ENCODE measurements at regions not wholly inside any gene's neighbourhood (a gene's known extent, or its start where the extent isn't known, plus 50 kb on each side); places are given as distances from the start of the nearest gene placed in this dataset.
"Not testable (repeated sequence)": the region's sequence is repeated elsewhere in the genome, so short reads cannot be mapped to it uniquely, and the experiment has no call there.

DNA sequence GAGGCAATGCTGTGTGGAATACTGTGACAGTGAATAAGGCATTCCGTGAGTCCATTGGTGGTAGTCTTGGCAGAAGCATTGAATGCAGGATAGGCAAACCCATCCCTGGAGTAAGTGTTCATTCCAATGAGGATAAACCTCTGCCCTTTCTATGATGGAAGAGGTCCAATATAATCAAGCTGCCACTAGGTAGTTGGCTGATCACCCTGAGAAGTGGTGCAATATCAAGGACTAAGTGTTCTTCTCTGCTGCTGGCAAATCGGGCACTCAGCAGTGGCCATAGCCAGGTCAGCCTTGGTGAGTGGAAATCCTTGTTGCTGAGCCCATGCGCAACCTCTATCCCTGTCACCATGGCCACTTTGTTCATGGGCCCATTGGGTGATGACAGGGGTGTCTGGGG, 70.1 kb downstream of the FBXO4 start:
- DNase-seq: no peak

- no peak for DNase-seq
Measured at GRCh38 chr5:42001673-42002072, 76.6 kb downstream of the FBXO4 start.

- not testable (repeated sequence) for DNase-seq
Measured at GRCh38 chr5:42003852-42004251, 78.8 kb downstream of the FBXO4 start.

- no peak for DNase-seq
Measured at GRCh38 chr5:42005561-42006153, 80.6 kb downstream of the FBXO4 start.

DNA sequence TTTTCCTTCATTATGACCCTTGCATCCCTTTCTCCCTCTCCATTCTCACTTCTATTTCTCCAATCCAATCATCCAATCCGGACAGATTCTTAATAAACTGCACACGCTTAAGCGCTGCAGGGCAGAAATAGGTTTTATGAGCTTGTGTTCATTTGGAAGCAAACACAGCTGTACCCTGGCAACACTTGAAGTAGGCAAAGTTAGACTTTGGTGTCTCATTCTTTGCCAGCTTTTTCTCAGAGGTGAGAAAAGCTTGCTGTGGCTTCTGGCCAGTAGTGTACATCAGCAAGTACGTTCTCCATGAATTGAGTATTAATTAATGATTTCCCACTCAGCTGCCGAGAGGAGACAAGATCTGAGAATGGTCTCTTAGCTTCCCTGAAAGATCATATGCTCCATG, 88.5 kb downstream of the FBXO4 start:
- no peak for DNase-seq

DNA sequence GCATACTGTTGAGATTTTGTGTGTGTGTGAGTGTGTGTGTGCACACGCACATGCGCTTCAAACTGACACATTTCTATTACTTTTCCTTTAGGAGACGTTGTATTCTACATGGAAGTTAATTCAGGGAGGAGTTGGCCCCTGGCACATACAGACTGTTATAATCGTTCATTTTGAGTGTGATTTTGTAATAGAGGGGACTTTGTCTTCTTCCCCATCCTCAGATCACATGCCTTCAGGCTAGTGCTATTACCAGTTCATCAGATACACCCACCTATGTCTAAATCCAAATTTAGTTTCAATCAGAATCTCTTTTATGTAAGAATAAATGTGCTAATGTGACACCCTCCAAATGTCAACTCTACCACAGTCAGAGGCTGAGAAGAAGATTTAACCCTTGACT, 90.2 kb downstream of the FBXO4 start:
- no peak for DNase-seq

DNA sequence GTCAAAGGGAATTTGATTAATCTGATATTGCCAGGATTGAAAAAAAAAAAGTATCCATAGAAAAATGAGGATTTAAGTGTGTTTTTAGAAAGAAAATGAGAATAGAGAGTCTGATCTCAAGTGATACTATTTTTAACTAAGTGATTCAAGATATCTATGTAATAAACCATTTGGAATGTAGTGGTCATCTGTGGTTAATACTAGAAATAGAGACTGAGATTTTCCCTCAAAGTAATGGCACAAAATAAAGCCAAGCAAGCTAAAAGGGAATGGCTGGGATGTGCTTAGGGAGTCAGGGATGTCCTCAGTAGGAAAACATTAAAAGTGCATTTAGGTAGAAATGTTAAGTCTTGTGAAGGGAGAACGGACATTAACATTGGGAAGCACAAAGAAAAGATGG, 90.6 kb downstream of the FBXO4 start:
- DNase-seq: no peak

DNA sequence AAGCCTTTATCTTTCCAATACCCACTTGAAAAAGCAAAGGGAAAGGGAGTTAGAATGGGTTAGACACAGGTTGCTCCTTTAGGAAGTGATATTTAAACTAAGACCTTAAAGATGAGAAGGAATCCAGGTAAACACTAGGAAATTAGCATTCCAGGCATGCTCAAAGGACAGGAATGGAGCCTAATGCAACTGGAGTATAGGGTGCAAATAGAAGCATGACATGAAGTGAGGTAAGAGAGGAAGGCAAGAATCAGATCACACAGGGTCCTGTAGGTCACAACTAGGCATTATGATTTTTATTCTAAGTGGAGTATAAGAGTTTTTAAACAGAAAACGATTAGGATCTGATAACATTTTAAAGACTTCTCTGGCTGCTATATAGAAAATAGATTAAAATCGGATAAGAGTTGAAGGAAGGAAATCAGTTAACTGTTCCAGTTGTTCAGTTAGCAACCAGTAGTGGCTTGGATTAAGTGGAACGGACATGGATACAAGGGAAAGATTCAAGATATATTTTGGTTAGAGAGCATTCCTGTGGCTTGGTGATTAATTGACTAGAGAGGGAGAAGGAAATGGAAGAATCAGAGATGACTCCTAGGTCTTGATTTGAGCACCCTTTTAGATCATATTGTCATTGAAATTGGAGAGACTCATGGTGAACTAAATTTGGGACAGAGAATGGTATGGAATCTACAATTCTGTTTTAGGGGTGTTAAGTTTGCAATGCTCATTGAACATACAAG, 95.9 kb downstream of the FBXO4 start:
- no peak for DNase-seq

GRCh38 chr5:42021923-42022322, 96.8 kb downstream of the FBXO4 start:
- DNase-seq: no peak

DNA sequence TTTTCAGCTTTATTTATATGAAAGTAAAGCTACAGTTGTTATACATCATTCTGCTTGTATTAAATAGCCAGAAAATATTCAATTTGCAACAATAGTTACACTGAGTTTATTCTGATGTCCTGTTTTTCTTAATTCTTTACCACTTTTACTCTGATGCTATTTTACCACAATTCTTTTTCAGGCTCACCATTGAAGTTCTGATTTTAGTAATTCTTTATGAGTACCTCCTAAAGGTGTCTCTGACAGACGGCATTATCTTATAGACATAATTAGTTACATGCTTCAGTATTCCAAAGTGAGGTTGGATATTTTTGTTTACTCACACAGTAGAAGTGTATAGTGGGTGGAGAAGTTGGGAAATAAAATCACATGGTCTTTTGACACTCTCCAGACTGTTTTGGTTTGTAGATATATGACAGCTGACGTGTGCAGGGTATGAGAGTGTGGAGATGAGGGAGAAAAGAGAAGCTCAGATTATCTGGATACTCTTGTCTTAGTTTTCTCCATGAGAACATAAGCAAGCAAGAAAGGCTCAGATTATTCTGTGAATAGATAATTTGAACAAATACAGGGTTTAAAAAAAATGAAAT, 97.4 kb downstream of the FBXO4 start:
- no peak for DNase-seq

GRCh38 chr5:42026446-42026845, 101.4 kb downstream of the FBXO4 start:
- no peak for DNase-seq

DNA sequence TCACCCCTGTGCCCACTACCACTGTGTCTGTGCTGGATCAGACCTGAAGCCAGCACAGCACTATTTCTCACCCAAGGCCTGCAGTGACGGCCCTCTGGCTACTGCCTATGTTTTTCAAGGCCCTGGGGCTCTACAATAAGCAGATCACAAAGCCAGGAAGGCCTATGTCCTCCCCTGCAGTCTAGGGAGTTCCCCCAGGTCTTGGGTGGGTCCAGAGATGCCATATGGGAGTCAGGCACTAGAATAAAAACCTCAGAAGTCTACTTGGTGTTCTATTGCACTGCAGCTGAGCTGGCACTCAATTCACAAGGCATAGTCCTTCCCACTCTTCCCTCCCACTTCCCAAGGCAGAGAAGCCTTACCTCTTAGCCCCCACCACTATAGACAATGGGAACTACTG, 107.1 kb downstream of the FBXO4 start:
- no peak for DNase-seq

DNA sequence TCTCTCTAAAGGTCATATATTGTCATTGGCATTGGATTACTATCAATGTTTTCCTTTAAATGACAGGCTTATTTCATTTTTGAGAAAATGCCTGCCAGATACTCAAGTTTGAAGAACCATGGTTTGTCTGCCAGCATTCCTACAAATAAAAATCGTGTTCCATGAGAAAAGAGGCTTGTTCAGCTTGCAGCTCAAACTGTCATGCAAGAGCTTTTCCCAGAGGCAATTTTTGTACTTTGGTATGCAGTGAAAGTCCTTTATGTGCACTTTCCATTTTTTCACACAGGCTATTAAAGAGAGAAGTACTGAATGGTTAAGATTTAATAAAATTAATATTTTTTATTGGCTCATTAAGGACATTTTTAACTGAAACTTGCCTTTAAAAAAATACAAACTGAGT, 110.4 kb downstream of the FBXO4 start:
- no peak for DNase-seq

- no peak for DNase-seq
Measured at GRCh38 chr5:42036379-42036778, 111.3 kb downstream of the FBXO4 start.

GRCh38 chr5:42037379-42037932, 112.4 kb downstream of the FBXO4 start:
- DNase-seq: no peak

GRCh38 chr5:42043400-42043799, 118.3 kb downstream of the FBXO4 start:
- DNase-seq: no peak

DNA sequence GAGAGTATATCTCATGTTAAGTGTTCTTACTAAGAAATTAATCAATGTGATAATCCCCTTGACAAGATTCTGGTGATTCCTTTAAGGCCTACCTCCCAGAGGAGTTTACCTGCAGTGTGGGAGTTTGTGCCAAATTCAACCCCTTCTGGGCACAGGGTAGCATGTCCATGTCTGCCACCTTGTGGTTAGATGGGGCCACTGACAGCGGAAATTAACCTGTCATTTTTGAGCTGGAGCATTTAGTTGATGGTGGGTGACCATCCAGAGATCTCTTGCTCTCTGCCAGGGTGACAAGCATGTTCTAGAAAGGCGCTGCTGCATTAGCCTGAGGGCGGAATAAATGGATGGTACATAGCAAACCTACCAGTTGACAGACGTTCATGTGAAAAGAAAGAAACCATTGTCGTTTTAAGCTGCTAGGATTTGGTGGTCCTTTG, 132.2 kb downstream of the FBXO4 start:
- peak; percentile 13 for DNase-seq

GRCh38 chr5:42059291-42059690, 134.2 kb downstream of the FBXO4 start:
- no peak for DNase-seq

DNA sequence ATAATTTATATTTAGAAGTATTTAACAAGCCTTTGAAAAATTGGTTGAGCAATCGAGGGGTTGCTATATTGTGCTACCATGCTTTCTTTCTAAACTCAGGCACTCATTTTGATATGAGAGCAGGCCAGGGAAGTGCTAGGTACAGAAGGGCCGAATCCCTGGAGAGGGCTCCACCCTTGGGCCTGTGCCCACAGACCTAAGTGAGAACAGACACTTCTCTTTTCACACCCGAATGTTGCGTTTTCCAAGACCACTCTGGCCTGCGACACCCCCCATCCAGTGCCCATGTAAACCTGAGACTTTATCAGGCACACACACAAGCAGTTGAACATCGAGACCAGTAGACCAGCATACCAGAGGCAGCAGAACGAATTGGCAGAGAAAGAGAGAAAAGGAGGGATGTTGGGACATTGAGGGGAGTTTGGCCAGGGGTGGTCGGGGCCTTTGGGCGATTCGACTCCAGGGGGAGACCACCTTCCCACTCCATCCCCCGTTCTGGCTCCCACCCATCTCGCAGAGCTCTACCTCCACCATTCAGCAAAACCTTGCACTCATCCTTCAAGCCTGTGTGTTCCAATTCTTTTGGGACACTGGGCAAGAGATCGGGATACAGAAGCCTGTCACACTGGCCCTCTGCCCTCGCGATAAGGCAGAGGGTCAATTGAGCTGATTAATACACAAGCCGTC, 134.8 kb downstream of the FBXO4 start:
- no peak for DNase-seq

GRCh38 chr5:42061121-42061520, 136.0 kb downstream of the FBXO4 start:
- DNase-seq: no peak

- no peak for DNase-seq
Measured at GRCh38 chr5:42064821-42065220, 139.7 kb downstream of the FBXO4 start.

DNA sequence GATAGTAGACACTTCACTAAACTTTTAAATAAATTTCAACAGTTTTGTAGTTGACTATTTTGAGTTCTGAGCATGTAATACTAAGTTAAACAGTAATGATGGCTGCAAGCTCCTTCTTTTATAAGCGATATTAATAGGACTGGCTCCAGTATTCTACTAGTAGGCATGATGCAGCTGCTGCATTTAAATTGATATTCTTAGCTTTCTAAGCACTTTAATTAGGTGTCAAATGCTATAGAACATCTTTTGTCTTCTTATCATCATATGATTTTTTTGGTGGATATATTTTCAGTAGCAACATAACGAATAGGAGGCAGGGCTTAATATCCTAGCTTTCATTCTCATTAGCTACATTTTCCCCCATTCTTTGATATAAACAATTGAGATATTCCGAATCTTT, 141.1 kb downstream of the FBXO4 start:
- no peak for DNase-seq

- no peak for DNase-seq
Measured at GRCh38 chr5:42074353-42074752, 149.3 kb downstream of the FBXO4 start.

GRCh38 chr5:42089705-42090104, 164.6 kb downstream of the FBXO4 start:
- DNase-seq: no peak
